Lower lobe of right lung (tissue), 2 donors: ENCODE measurements at regions not wholly inside any gene's neighbourhood (a gene's known extent, or its start where the extent isn't known, plus 50 kb on each side); places are given as distances from the start of the nearest gene placed in this dataset.

Experiments used
- ATAC-seq, 2 donors: fragments of 200-7000 bp; cut with Tn5 transposase; one replicate each; pipeline ENCODE4 v1.9.1; 2020 to 2022; ENCODE audit warnings: mild to moderate bottlenecking in 2 of 2, moderate library complexity in 2 of 2
- DNase-seq: peaks from one replicate; pipeline ENCODE4 v3.0.0-alpha.2; 2020
- H3K27ac ChIP-seq: fragments of 200-600 bp; one replicate; pipeline ENCODE4 v1.8.0; 2022
- H3K27me3 ChIP-seq: fragments of 200-600 bp; one replicate; pipeline ENCODE4 v1.8.0; 2022; ENCODE audit warnings: low read depth
- H3K36me3 ChIP-seq: fragments of 200-600 bp; one replicate; pipeline ENCODE4 v1.8.0; 2022; ENCODE audit warnings: mild to moderate bottlenecking
- H3K4me1 ChIP-seq: fragments of 200-600 bp; one replicate; pipeline ENCODE4 v1.8.0; 2022
- H3K4me3 ChIP-seq: fragments of 200-600 bp; one replicate; pipeline ENCODE4 v1.8.0; 2022; ENCODE audit warnings: mild to moderate bottlenecking
- H3K9me3 ChIP-seq: fragments of 200-600 bp; one replicate; pipeline ENCODE4 v1.8.0; 2022
- CTCF ChIP-seq: fragments of 200-600 bp; IDR thresholded peaks from one replicate; pipeline ENCODE4 v1.8.0; 2022; ENCODE audit warnings: antibody characterized with exemption, mild to moderate bottlenecking
- intact Hi-C: fragments of 100-400 bp; cut with DNase I; formaldehyde crosslinking; loops from one replicate; pipeline ENCODE4 v1.11.0; 2022
- donor health status: DM: no; HTN: yes; CAD: no; lungs with severe emphysema.

- no peaks in the 10 kb centered on the region for H3K27me3 ChIP-seq
- H3K9me3 ChIP-seq = no peaks in the 10 kb centered on the region
- no peak overlapping the region for H3K4me3 ChIP-seq
- ATAC-seq (no peak), DNase-seq (no peak)
- H3K36me3 ChIP-seq = no peaks in the 10 kb centered on the region
- intact Hi-C loops = no loop called here
- no peak for TF ChIP-seq CTCF
- no peaks in the 10 kb centered on the region for H3K4me1 ChIP-seq
- no peak overlapping the region for H3K27ac ChIP-seq
Measured at GRCh38 chr13:76647550-76647949, 238.7 kb downstream of the KCTD12 start.

- intact Hi-C loops = no loop called here
- Histone ChIP-seq H3K27me3 (no peaks in the 10 kb centered on the region), H3K9me3 (no peaks in the 10 kb centered on the region), H3K4me1 (no peaks in the 10 kb centered on the region), H3K27ac (no peak overlapping the region), H3K4me3 (no peak overlapping the region), H3K36me3 (no peaks in the 10 kb centered on the region)
- DNase-seq (no peak), ATAC-seq (no peak)
- no peak for TF ChIP-seq CTCF
Measured at GRCh38 chr13:76646946-76647345, 239.3 kb downstream of the KCTD12 start.

- intact Hi-C loops = no loop called here
- H3K27me3 ChIP-seq = no peaks in the 10 kb centered on the region
- no peak for ATAC-seq
- no peak for TF ChIP-seq CTCF
- H3K4me1 ChIP-seq = no peaks in the 10 kb centered on the region
- no peaks in the 10 kb centered on the region for H3K36me3 ChIP-seq
- H3K27ac ChIP-seq = no peak overlapping the region
- H3K4me3 ChIP-seq = no peak overlapping the region
- no peak for DNase-seq
- H3K9me3 ChIP-seq = no peaks in the 10 kb centered on the region
Measured at GRCh38 chr13:76645632-76646031, 240.6 kb downstream of the KCTD12 start.

GRCh38 chr13:76644906-76645305 is 241.3 kb downstream of the KCTD12 start:
- no peaks in the 10 kb centered on the region for H3K27me3 ChIP-seq
- no peak for TF ChIP-seq CTCF
- no peak overlapping the region for H3K27ac ChIP-seq
- intact Hi-C loops = no loop called here
- no peak overlapping the region for H3K4me3 ChIP-seq
- no peaks in the 10 kb centered on the region for H3K36me3 ChIP-seq
- ATAC-seq (no peak), DNase-seq (no peak)
- H3K9me3 ChIP-seq = no peaks in the 10 kb centered on the region
- H3K4me1 ChIP-seq = no peaks in the 10 kb centered on the region

GRCh38 chr13:76643596-76643995 is 242.6 kb downstream of the KCTD12 start:
- no peak overlapping the region for H3K4me3 ChIP-seq
- intact Hi-C loops = no loop called here

More at GRCh38 chr13:76643596-76643995, 242.6 kb downstream of the KCTD12 start:
- DNase-seq (no peak), ATAC-seq (no peak)
- TF ChIP-seq CTCF = no peak
- H3K27me3 ChIP-seq = no peaks in the 10 kb centered on the region
- H3K36me3 ChIP-seq = no peaks in the 10 kb centered on the region
- H3K27ac ChIP-seq = no peak overlapping the region
- no peaks in the 10 kb centered on the region for H3K9me3 ChIP-seq
- no peaks in the 10 kb centered on the region for H3K4me1 ChIP-seq
